ENCODE measurements at regions not wholly inside any gene's neighbourhood (a gene's known extent, or its start where the extent isn't known, plus 50 kb on each side); places are given as distances from the start of the nearest gene placed in this dataset.

- no peaks in the 10 kb centered on the region for H3K4me1 Mint-ChIP-seq (ENCODE audit: low read depth)
- no peak for DNase-seq (ENCODE audit: low spot score)
- no peak overlapping the region for H3K27ac Mint-ChIP-seq (ENCODE audit: unreplicated experiment)
- no peaks in the 10 kb centered on the region for H3K27me3 Mint-ChIP-seq (ENCODE audit: low read depth)
- TF ChIP-seq, protein P1, sequence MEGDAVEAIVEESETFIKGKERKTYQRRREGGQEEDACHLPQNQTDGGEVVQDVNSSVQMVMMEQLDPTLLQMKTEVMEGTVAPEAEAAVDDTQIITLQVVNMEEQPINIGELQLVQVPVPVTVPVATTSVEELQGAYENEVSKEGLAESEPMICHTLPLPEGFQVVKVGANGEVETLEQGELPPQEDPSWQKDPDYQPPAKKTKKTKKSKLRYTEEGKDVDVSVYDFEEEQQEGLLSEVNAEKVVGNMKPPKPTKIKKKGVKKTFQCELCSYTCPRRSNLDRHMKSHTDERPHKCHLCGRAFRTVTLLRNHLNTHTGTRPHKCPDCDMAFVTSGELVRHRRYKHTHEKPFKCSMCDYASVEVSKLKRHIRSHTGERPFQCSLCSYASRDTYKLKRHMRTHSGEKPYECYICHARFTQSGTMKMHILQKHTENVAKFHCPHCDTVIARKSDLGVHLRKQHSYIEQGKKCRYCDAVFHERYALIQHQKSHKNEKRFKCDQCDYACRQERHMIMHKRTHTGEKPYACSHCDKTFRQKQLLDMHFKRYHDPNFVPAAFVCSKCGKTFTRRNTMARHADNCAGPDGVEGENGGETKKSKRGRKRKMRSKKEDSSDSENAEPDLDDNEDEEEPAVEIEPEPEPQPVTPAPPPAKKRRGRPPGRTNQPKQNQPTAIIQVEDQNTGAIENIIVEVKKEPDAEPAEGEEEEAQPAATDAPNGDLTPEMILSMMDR (IDR thresholded peaks at IDR 0.05), result no peak
- H3K36me3 Mint-ChIP-seq (ENCODE audit: low read depth), result no peaks in the 10 kb centered on the region
- peaks cover 16% of the 10 kb centered on the region for H3K9me3 Mint-ChIP-seq (ENCODE audit: low read depth)
- H3K4me3 Mint-ChIP-seq (ENCODE audit: unreplicated experiment), result no peak overlapping the region
Measured at GRCh38 chr19:31991984-31992655, 353.3 kb upstream of the ZNF507 start.

DNA sequence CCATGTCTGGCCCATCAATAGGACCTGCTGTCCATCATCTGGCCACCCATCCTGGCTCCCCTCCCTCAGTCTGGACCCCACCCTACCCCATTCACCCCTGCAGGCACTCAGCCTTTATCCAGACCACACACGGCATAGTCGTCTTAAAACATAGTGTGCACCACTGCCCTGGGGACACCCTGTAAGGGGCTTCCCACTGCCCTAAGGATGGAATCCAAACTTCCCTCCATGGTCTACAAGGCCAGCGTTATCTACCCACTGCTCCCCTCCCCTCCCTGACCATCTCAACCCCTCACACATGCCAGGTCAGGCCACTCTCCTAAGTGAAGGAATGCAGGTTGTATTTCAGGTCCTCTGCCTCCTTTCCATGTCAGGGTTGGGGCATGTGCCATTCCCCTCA lies 352.7 kb upstream of the ZNF507 start:
- Mint-ChIP-seq H3K4me1 (ENCODE audit: low read depth) (no peaks in the 10 kb centered on the region), H3K36me3 (ENCODE audit: low read depth) (no peaks in the 10 kb centered on the region), H3K27me3 (ENCODE audit: low read depth) (no peaks in the 10 kb centered on the region), H3K9me3 (ENCODE audit: low read depth) (peaks cover 17% of the 10 kb centered on the region), H3K27ac (ENCODE audit: unreplicated experiment) (no peak overlapping the region), H3K4me3 (ENCODE audit: unreplicated experiment) (no peak overlapping the region)
- DNase-seq (ENCODE audit: low spot score), result no peak
- TF ChIP-seq, protein P1 (IDR thresholded peaks at IDR 0.05), result no peak

DNA sequence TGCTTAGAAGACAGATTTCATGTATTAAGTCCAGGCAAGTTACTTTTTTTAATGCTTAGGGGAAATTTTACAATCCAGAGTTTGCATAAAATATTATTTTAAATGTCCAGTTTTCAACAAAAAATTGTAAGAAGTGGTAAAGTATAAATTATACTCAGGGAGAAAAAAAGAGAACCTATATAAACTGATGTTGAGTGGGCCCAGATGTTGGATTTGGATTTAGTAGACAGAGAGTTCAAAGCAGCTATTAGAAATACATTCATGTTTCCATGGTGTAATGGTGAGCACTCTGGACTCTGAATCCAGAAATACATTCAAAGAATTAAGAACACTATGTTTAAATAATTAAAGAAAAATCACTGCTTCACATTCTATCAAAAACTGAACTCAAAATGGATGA lies 349.9 kb upstream of the ZNF507 start:
- TF ChIP-seq, protein P1 (IDR thresholded peaks at IDR 0.05), result no peak
- Mint-ChIP-seq H3K9me3 (ENCODE audit: low read depth) (peaks cover 13% of the 10 kb centered on the region), H3K4me3 (ENCODE audit: unreplicated experiment) (no peak overlapping the region), H3K36me3 (ENCODE audit: low read depth) (no peaks in the 10 kb centered on the region), H3K27me3 (ENCODE audit: low read depth) (no peaks in the 10 kb centered on the region), H3K4me1 (ENCODE audit: low read depth) (no peaks in the 10 kb centered on the region), H3K27ac (ENCODE audit: unreplicated experiment) (no peak overlapping the region)
- no peak for DNase-seq (ENCODE audit: low spot score)

- TF ChIP-seq, protein P1 (IDR thresholded peaks at IDR 0.05), result no peak
- Mint-ChIP-seq H3K27ac (ENCODE audit: unreplicated experiment) (no peak overlapping the region), H3K4me3 (ENCODE audit: unreplicated experiment) (no peak overlapping the region), H3K9me3 (ENCODE audit: low read depth) (peaks cover 4% of the 10 kb centered on the region), H3K36me3 (ENCODE audit: low read depth) (no peaks in the 10 kb centered on the region), H3K4me1 (ENCODE audit: low read depth) (no peaks in the 10 kb centered on the region), H3K27me3 (ENCODE audit: low read depth) (no peaks in the 10 kb centered on the region)
- DNase-seq (ENCODE audit: low spot score), result no peak
Measured at GRCh38 chr19:32010071-32010470, 335.3 kb upstream of the ZNF507 start.

DNA sequence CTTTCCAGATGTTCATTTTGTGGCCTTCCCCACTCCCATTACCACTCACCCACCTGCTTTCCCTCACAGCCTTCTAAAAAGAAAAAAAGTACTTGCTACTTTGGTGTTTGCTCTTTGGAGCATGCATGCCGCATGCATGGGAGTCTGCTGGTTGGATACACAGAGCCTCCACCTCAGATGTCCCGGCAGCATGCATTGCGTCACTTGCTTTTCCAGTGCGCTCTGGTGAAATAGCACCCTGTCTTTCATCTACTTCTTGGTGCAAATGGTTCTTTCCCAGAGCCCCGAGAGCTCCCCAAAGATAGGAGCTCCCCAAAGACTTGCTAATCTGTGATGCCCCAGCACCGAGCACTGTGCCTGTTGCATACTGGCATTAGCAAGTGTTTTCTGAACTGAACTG lies 333.2 kb upstream of the ZNF507 start:
- H3K4me1 Mint-ChIP-seq (ENCODE audit: low read depth), result no peaks in the 10 kb centered on the region

More for the DNA sequence above, 333.2 kb upstream of the ZNF507 start:
- no peak for DNase-seq (ENCODE audit: low spot score)
- no peak overlapping the region for H3K4me3 Mint-ChIP-seq (ENCODE audit: unreplicated experiment)
- no peaks in the 10 kb centered on the region for H3K36me3 Mint-ChIP-seq (ENCODE audit: low read depth)
- H3K27me3 Mint-ChIP-seq (ENCODE audit: low read depth), result no peaks in the 10 kb centered on the region
- peaks cover 9% of the 10 kb centered on the region for H3K9me3 Mint-ChIP-seq (ENCODE audit: low read depth)
- TF ChIP-seq, protein P1 (IDR thresholded peaks at IDR 0.05), result no peak
- no peak overlapping the region for H3K27ac Mint-ChIP-seq (ENCODE audit: unreplicated experiment)

Data from chondrocyte (in vitro differentiated cells).